ENCODE measurements at regions not wholly inside any gene's neighbourhood (a gene's known extent, or its start where the extent isn't known, plus 50 kb on each side); places are given as distances from the start of the nearest gene placed in this dataset.

DNA sequence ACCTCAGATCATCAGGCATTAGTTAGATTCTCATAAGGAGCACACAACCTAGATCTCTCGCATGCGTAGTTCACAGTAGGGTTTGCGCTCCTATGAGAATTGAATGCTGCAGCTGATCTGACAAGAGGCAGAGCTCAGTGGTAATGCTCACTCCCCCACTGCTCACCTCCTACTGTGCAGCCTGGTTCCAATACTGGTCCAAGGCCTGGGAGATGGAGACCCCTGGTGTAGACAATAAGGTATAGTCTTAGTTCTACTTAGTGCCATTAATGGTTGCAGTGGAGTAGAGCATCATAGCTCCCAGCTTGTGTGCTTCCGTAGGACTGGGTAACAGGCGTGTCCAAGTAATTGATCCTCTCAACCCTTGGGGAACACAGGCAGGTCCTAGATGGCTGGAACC lies 70.4 kb upstream of the ANKRD55 start:
- in situ Hi-C loops (cut with MboI): no loop called here
- Histone ChIP-seq H3K4me3 (no peak overlapping the region), H3K27ac (ENCODE audit: extremely low read depth, low read depth, low read length) (no peak overlapping the region), H3K79me2 (ENCODE audit: control insufficient read depth, insufficient read depth, low read length) (no peaks in the 10 kb centered on the region), H3K9ac (ENCODE audit: insufficient read depth in 1 of 2, low read depth in 2 of 2, low read length in 2 of 2) (no peak overlapping the region), H3K27me3 (ENCODE audit: control insufficient read depth in 2 of 2, insufficient read depth in 2 of 2, low read length in 2 of 2) (no peaks in the 10 kb centered on the region), H3K4me2 (ENCODE audit: insufficient read depth, low read length) (no peak overlapping the region), H3K4me1 (replicated peaks in 1 of 2; ENCODE audit: control insufficient read depth in 2 of 2, insufficient read depth in 2 of 2, low read length in 2 of 2) (peaks cover 0 to 3% of the 10 kb centered on the region in 2 experiments; a peak in 1 of 5 replicates), H3K36me3 (ENCODE audit: control insufficient read depth, insufficient read depth, low read length) (no peaks in the 10 kb centered on the region), H2AFZ (ENCODE audit: low read depth, low read length) (no peak overlapping the region), H4K20me1 (replicated peaks; ENCODE audit: control insufficient read depth, insufficient read depth, low read length) (no peaks in the 10 kb centered on the region), H3K9me3 (replicated peaks; ENCODE audit: control insufficient read depth, insufficient read depth, low read depth, low read length) (0 out of 2 replicates have a peak, but pooled peaks cover 3% of the 10 kb centered on the region), H3K9me1 (ENCODE audit: control insufficient read depth, insufficient read depth, low read length) (no peaks in the 10 kb centered on the region)
- FAIRE-seq (peak; percentile 72), ATAC-seq (peak; percentile 97), DNase-seq (ENCODE audit: extremely low read depth in 1 of 4, low spot score in 3 of 4) (peak; percentile 19 to 63 (median 32))
- intact Hi-C loops (cut with micrococcal nuclease): loop anchor here (1.0 kb wide), 1 partner anchor 33 kb away; no protein-coding TSS in a partner anchor
- CTCF ChIA-PET (ENCODE audit: low intra/inter-chr PET ratio): interaction anchor here (0.6 to 1.8 kb wide), 2 partner anchors 34 to 368 kb away, joined by 3 to 8 read pairs; no protein-coding TSS in a partner anchor
- WGBS (ENCODE audit: insufficient coverage, low coverage, missing lambda C conversion rate): 72% methylated on average over 5 of the region's 5 CpGs
- TF ChIP-seq RAD21 (CRISPR knock-in tag; conservative IDR thresholded peaks at IDR 0.05 in 1 of 2, IDR thresholded peaks at IDR 0.05 in 1 of 2) (peak; percentile 53 to 80), NRF1 (conservative IDR thresholded peaks at IDR 0.05 in 1 of 2, IDR thresholded peaks at IDR 0.05 in 1 of 2) (0 out of 4 replicates have a peak, but pooled peaks of 1 of the 2 experiments have one; percentile 9), ZNF431 (CRISPR knock-in tag; IDR thresholded peaks at IDR 0.05) (no peak), SMC3 (conservative IDR thresholded peaks at IDR 0.05; ENCODE audit: insufficient read depth, low read depth, low read length) (peak; percentile 68), ZNF79 (CRISPR knock-in tag; IDR thresholded peaks at IDR 0.05; ENCODE audit: low read depth) (no peak), TBL1XR1 (IDR thresholded peaks at IDR 0.05; ENCODE audit: low read length in 2 of 2) (peak in 1 of 2 experiments; percentile 15; a peak in 1 of 4 replicates), REST (IDR thresholded peaks at IDR 0.05; ENCODE audit: borderline replicate concordance) (peak; percentile 75), REST (CRISPR knock-in tag; IDR thresholded peaks at IDR 0.05; ENCODE audit: low read depth) (no peak)
- TF ChIP-seq, protein P1, sequence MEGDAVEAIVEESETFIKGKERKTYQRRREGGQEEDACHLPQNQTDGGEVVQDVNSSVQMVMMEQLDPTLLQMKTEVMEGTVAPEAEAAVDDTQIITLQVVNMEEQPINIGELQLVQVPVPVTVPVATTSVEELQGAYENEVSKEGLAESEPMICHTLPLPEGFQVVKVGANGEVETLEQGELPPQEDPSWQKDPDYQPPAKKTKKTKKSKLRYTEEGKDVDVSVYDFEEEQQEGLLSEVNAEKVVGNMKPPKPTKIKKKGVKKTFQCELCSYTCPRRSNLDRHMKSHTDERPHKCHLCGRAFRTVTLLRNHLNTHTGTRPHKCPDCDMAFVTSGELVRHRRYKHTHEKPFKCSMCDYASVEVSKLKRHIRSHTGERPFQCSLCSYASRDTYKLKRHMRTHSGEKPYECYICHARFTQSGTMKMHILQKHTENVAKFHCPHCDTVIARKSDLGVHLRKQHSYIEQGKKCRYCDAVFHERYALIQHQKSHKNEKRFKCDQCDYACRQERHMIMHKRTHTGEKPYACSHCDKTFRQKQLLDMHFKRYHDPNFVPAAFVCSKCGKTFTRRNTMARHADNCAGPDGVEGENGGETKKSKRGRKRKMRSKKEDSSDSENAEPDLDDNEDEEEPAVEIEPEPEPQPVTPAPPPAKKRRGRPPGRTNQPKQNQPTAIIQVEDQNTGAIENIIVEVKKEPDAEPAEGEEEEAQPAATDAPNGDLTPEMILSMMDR (IDR thresholded peaks at IDR 0.05 in 2 of 3, conservative IDR thresholded peaks at IDR 0.05 in 1 of 3; ENCODE audit: insufficient read depth in 2 of 3, low read depth in 1 of 3, low read length in 3 of 3): peak; percentile 47 to 66 (median 55)
- TF ChIP-seq, protein P2, sequence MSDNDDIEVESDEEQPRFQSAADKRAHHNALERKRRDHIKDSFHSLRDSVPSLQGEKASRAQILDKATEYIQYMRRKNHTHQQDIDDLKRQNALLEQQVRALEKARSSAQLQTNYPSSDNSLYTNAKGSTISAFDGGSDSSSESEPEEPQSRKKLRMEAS (CRISPR knock-in tag; IDR thresholded peaks at IDR 0.05): no peak
- POLR2A ChIA-PET: interaction anchor here (0.6 to 2.1 kb wide), 5 partner anchors 10 to 1579 kb away, joined by 3 to 5 read pairs (median 3); no protein-coding TSS in a partner anchor
- BruUV-seq (replicated peaks): no TSS peak

Measured in K562 (cell line).